Pancreas (tissue), 10 donors: ENCODE measurements at regions not wholly inside any gene's neighbourhood (a gene's known extent, or its start where the extent isn't known, plus 50 kb on each side); places are given as distances from the start of the nearest gene placed in this dataset.

Experiments
- ATAC-seq, 4 donors: fragments of 200-7000 bp; cut with Tn5 transposase; one replicate each; pipeline versions ENCODE4 v1.8.0 to v1.9.1; 2020; ENCODE audit warnings: mild to moderate bottlenecking in 4 of 4, moderate library complexity in 4 of 4
- DNase-seq, 6 donors: peaks; one replicate each; pipeline ENCODE4 v3.0.0-alpha.2; 2020
- FAIRE-seq: peaks from 2 replicates; lab custom pipeline; 2012; peaks lifted over from hg19 to GRCh38; lab: Jason Lieb, UNC
- H3K27ac ChIP-seq, 4 donors: fragments of 200-600 bp; sonication (generic); 1 replicate in 3 of 4; 2 replicates in 1 of 4; pipeline versions ENCODE4 v1.5.0 to v1.8.0; 2020
- H3K27me3 ChIP-seq, 4 donors: fragments of 200-600 bp; one replicate each; pipeline ENCODE4 v1.8.0; 2021
- H3K36me3 ChIP-seq, 3 donors: fragments of 200-600 bp; sonication (generic) in 1 of 3; one replicate each; pipeline versions ENCODE4 v1.5.0 to v1.8.0; 2020 to 2021
- H3K4me1 ChIP-seq, 3 donors: fragments of 200-600 bp; one replicate each; pipeline ENCODE4 v1.8.0; 2021
- H3K4me3 ChIP-seq, 4 donors: fragments of 200-600 bp; sonication (generic) in 2 of 4; one replicate each; pipeline versions ENCODE4 v1.5.0 to v1.8.0; 2020 to 2021
- H3K9me3 ChIP-seq, 4 donors: fragments of 200-600 bp; one replicate each; pipeline ENCODE4 v1.8.0; 2021
- CTCF ChIP-seq, 4 donors: fragments of 200-600 bp; sonication (generic) in 3 of 4; IDR thresholded peaks; one replicate each; pipeline versions ENCODE4 v1.5.0 to v1.8.0; 2021; ENCODE audit warnings: antibody characterized with exemption in 4 of 4
- WGBS, 2 donors: extraction: QIAGEN DNeasy Blood & Tissue Kit; methylation state at CpG; one replicate each; pipeline ENCODE4 v1.1.7; 2013; 5-methylcytosine and 5-hydroxymethylcytosine counted together
- intact Hi-C, 3 donors: fragments of 100-400 bp; cut with DNase I; formaldehyde crosslinking; loops; one replicate each; pipeline versions ENCODE4 v1.11.1 to v1.14.2; 2022
- donor health status: healthy with polysubstance abuse.
- donor health status: DM: no; HTN: no; CAD: no; lungs with moderate emphysema.
- donor health status: DM: no; HTN: no; CAD: no.
- donor health status: control.
- donor health status: control.
- donor health status: Bipolar disorder and iron deficiency.
- donor health status: DM: yes; HTN: yes; CAD: no.
- donor health status: DM: no; HTN: no; CAD: no.
- donor health status: DM: no; HTN: no; CAD: no.
- donor health status: DM: yes; HTN: yes; CAD: no.

DNA sequence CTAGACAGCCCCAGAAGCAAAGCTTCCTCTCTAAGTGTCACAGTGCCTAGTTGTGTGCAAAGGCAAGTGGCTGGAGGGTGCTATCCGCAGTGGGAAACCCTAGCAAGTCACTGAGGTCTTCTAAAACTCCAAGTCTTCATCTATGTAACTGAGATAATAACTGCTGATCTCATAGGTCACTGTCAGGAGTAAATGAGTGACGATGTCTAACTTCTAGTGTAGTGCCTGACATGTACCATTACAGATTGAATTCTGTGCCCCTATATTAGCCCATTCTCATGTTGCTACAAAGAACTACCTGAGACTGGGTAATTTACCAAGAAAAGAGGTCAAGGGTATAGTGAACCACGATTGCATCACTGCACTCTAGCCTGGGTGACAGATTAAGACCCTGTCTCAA, 253.5 kb upstream of the JARID2 start:
- Histone ChIP-seq H3K36me3 (no peaks in the 10 kb centered on the region), H3K27ac (no peak overlapping the region), H3K4me1 (no peaks in the 10 kb centered on the region), H3K4me3 (no peak overlapping the region), H3K9me3 (no peaks in the 10 kb centered on the region), H3K27me3 (no peaks in the 10 kb centered on the region)
- FAIRE-seq (no peak), DNase-seq (no peak), ATAC-seq (no peak)
- 72 to 81% methylated on average over 3 of the region's 3 CpGs for WGBS, 2 donors
- intact Hi-C loops = no loop called here
- TF ChIP-seq CTCF (IDR thresholded peaks at IDR 0.05) = no peak

GRCh38 chr6:14995208-14995607, 250.7 kb upstream of the JARID2 start:
- H3K9me3 ChIP-seq = no peaks in the 10 kb centered on the region
- no peak for TF ChIP-seq CTCF (IDR thresholded peaks at IDR 0.05)
- H3K36me3 ChIP-seq = no peaks in the 10 kb centered on the region
- ATAC-seq (no peak), DNase-seq (no peak), FAIRE-seq (no peak)
- no peaks in the 10 kb centered on the region for H3K27me3 ChIP-seq
- no peak overlapping the region for H3K4me3 ChIP-seq
- no peak overlapping the region for H3K27ac ChIP-seq
- H3K4me1 ChIP-seq = no peaks in the 10 kb centered on the region
- 45 to 52% methylated on average over 5 of the region's 5 CpGs for WGBS, 2 donors
- intact Hi-C loops = no loop called here

GRCh38 chr6:14995966-14996602, 249.8 kb upstream of the JARID2 start:
- TF ChIP-seq CTCF (IDR thresholded peaks at IDR 0.05) = no peak
- WGBS, 2 donors = 76 to 86% methylated on average over 12 of the region's 12 CpGs
- H3K36me3 ChIP-seq = no peaks in the 10 kb centered on the region
- ATAC-seq (no peak), DNase-seq (no peak), FAIRE-seq (no peak)
- intact Hi-C loops = no loop called here
- H3K27me3 ChIP-seq = no peaks in the 10 kb centered on the region
- no peak overlapping the region for H3K27ac ChIP-seq
- no peak overlapping the region for H3K4me3 ChIP-seq
- H3K4me1 ChIP-seq = no peaks in the 10 kb centered on the region
- H3K9me3 ChIP-seq = no peaks in the 10 kb centered on the region

- no peak overlapping the region for H3K27ac ChIP-seq
- FAIRE-seq (no peak), ATAC-seq (no peak), DNase-seq (no peak)
- no peaks in the 10 kb centered on the region for H3K36me3 ChIP-seq
- no peak for TF ChIP-seq CTCF (IDR thresholded peaks at IDR 0.05)
- H3K4me3 ChIP-seq = no peak overlapping the region
- WGBS, 2 donors = 58% methylated on average over 4 of the region's 4 CpGs
- no peaks in the 10 kb centered on the region for H3K9me3 ChIP-seq
- H3K27me3 ChIP-seq = no peaks in the 10 kb centered on the region
- intact Hi-C loops = no loop called here
- H3K4me1 ChIP-seq = no peaks in the 10 kb centered on the region
Observed at GRCh38 chr6:14996892-14997291, 249.0 kb upstream of the JARID2 start.

- Histone ChIP-seq H3K27ac (no peak overlapping the region), H3K9me3 (no peaks in the 10 kb centered on the region), H3K4me1 (no peaks in the 10 kb centered on the region), H3K27me3 (no peaks in the 10 kb centered on the region), H3K36me3 (no peaks in the 10 kb centered on the region), H3K4me3 (no peak overlapping the region)
- WGBS, 2 donors = 29 to 32% methylated on average over 1 of the region's 1 CpG
- ATAC-seq = no peak
- no peak for FAIRE-seq
- no peak for DNase-seq
- intact Hi-C loops = no loop called here
- TF ChIP-seq CTCF (IDR thresholded peaks at IDR 0.05) = no peak
Observed at GRCh38 chr6:14997507-14997906, 248.4 kb upstream of the JARID2 start.
